ENCODE measurements at regions not wholly inside any gene's neighbourhood (a gene's known extent, or its start where the extent isn't known, plus 50 kb on each side); places are given as distances from the start of the nearest gene placed in this dataset.

DNA sequence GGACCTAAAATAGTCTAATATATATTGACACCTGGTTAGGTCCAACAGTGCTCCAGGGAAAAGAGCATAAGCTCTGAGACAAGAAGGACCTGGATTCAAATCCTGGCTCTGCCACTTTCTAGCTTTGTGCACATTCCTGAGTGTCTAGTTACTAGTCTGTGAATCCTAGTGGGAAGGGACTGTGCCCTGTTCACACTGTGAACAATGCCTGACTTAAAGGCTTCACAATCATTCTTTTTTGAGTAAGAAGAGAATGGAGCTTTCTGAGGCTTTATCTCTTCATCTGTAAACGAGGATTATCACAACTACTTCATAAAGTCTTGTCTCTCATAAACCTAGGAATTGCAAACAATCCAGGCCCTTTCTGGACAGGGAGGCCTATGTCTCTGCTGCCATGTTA lies 235.9 kb downstream of the SOX2 start:
- no peaks in the 10 kb centered on the region for H3K4me1 Mint-ChIP-seq (ENCODE audit: low read depth)
- intact Hi-C loops (cut with micrococcal nuclease): no loop called here
- no peaks in the 10 kb centered on the region for H3K36me3 Mint-ChIP-seq (ENCODE audit: low read depth)
- H3K27ac Mint-ChIP-seq: no peak overlapping the region
- H3K4me3 Mint-ChIP-seq: no peak overlapping the region
- no peaks in the 10 kb centered on the region for H3K27me3 Mint-ChIP-seq
- H3K9me3 Mint-ChIP-seq: no peaks in the 10 kb centered on the region

DNA sequence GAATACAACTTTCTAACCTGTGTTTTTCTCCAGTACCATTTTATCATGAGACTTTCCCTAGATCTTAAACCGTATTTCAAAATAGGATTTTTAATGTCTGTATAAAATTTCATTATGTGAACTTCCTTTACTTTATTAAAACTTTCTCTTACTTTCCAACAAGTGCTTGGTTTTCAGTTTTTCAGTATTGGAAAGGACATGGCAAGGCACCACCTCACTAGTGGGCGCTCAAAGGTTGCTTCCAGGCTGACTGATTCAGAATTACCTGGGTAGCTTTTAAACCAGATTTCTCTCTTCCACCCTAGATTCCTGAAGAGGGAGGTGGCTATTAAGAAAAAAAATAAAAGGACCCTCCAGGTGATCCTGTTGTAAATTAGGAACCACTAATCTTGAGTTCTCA lies 236.6 kb downstream of the SOX2 start:
- Mint-ChIP-seq H3K9me3 (no peaks in the 10 kb centered on the region), H3K27ac (no peak overlapping the region), H3K27me3 (no peaks in the 10 kb centered on the region), H3K4me1 (ENCODE audit: low read depth) (no peaks in the 10 kb centered on the region), H3K36me3 (ENCODE audit: low read depth) (no peaks in the 10 kb centered on the region), H3K4me3 (no peak overlapping the region)
- intact Hi-C loops (cut with micrococcal nuclease): no loop called here

DNA sequence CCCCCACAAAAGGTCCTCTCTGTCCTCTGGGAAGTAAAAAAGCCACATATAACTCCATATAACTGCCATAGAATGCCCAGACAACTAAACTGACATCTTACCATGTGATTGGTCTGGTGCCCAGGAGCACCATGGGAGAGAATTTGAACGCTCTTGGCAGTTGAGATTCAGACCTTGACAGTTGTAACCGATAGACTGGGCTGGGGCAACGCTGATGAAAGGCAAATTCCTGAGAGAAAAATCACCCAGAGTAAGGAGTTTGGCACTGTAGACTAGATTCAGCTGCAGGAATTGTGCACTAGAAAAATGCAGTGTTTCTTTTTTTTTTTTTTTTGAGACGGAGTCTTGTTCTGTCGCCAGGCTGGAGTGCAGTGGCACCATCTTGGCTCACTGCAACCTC lies 240.5 kb downstream of the SOX2 start:
- H3K9me3 Mint-ChIP-seq: no peaks in the 10 kb centered on the region
- no peaks in the 10 kb centered on the region for H3K36me3 Mint-ChIP-seq (ENCODE audit: low read depth)

GRCh38 chr3:181952929-181953328 lies 241.2 kb downstream of the SOX2 start:
- H3K27me3 Mint-ChIP-seq: no peaks in the 10 kb centered on the region
- no peak overlapping the region for H3K27ac Mint-ChIP-seq
- no peak overlapping the region for H3K4me3 Mint-ChIP-seq
- intact Hi-C loops (cut with micrococcal nuclease): no loop called here
- H3K36me3 Mint-ChIP-seq (ENCODE audit: low read depth): no peaks in the 10 kb centered on the region
- H3K9me3 Mint-ChIP-seq: no peaks in the 10 kb centered on the region
- H3K4me1 Mint-ChIP-seq (ENCODE audit: low read depth): no peaks in the 10 kb centered on the region

More for the DNA sequence above, 240.5 kb downstream of the SOX2 start:
- no peaks in the 10 kb centered on the region for H3K4me1 Mint-ChIP-seq (ENCODE audit: low read depth)
- intact Hi-C loops (cut with micrococcal nuclease): no loop called here
- H3K4me3 Mint-ChIP-seq: no peak overlapping the region
- H3K27ac Mint-ChIP-seq: no peak overlapping the region
- no peaks in the 10 kb centered on the region for H3K27me3 Mint-ChIP-seq

- intact Hi-C loops (cut with micrococcal nuclease): no loop called here
Observed at GRCh38 chr3:181955566-181955965, 243.8 kb downstream of the SOX2 start.

DNA sequence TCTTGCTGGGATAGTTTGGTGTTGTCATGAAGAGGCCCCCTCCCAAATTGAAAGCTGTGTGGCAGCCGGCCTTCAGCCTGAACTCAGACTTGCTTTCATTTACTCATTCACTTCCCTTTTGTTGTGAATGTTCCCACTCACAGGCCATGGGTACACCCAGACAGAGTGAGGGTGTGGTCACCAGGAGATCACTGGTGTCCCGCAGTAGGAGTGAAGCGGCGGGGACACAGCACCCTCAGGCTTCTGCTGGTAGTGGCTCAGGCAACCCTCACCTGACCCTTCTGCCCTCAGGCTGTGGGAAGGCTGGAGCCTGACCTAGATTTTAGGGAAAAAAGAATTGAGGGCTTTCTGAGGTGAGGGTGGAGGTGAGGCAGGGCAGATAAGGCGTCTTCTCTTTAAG lies 244.4 kb downstream of the SOX2 start:
- H3K36me3 Mint-ChIP-seq (ENCODE audit: low read depth): no peaks in the 10 kb centered on the region
- intact Hi-C loops (cut with micrococcal nuclease): no loop called here
- no peak overlapping the region for H3K4me3 Mint-ChIP-seq
- no peaks in the 10 kb centered on the region for H3K27me3 Mint-ChIP-seq
- H3K27ac Mint-ChIP-seq: no peak overlapping the region
- no peaks in the 10 kb centered on the region for H3K9me3 Mint-ChIP-seq
- no peaks in the 10 kb centered on the region for H3K4me1 Mint-ChIP-seq (ENCODE audit: low read depth)

More at GRCh38 chr3:181955566-181955965, 243.8 kb downstream of the SOX2 start:
- H3K9me3 Mint-ChIP-seq: no peaks in the 10 kb centered on the region
- no peaks in the 10 kb centered on the region for H3K27me3 Mint-ChIP-seq
- no peak overlapping the region for H3K4me3 Mint-ChIP-seq
- no peaks in the 10 kb centered on the region for H3K36me3 Mint-ChIP-seq (ENCODE audit: low read depth)
- no peak overlapping the region for H3K27ac Mint-ChIP-seq
- no peaks in the 10 kb centered on the region for H3K4me1 Mint-ChIP-seq (ENCODE audit: low read depth)

- intact Hi-C loops (cut with micrococcal nuclease): no loop called here
- no peak overlapping the region for H3K27ac Mint-ChIP-seq
- no peaks in the 10 kb centered on the region for H3K9me3 Mint-ChIP-seq
- H3K36me3 Mint-ChIP-seq (ENCODE audit: low read depth): no peaks in the 10 kb centered on the region
- H3K4me1 Mint-ChIP-seq (ENCODE audit: low read depth): no peaks in the 10 kb centered on the region
- no peak overlapping the region for H3K4me3 Mint-ChIP-seq
- no peaks in the 10 kb centered on the region for H3K27me3 Mint-ChIP-seq
Observed at GRCh38 chr3:181966393-181966792, 254.7 kb downstream of the SOX2 start.

DNA sequence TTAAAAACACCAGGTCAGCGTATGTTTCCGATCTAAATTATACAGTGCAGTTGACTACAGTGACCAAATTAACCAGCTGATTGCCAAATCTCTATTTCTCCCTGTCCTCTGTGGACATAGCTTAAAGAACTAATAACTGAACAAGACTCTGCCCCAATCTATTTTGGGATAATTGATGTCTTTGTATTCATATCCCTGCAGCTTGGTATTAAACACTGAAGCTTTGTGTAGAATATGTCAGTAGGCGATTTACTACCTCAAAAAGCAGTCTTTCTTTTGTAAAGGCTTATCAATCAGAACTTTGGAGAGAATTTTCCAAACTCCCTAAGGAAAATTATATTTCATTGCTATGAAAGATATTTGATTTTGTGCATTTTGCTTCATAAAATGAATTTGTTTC lies 258.2 kb downstream of the SOX2 start:
- Mint-ChIP-seq H3K27me3 (no peaks in the 10 kb centered on the region), H3K36me3 (ENCODE audit: low read depth) (no peaks in the 10 kb centered on the region), H3K4me3 (no peak overlapping the region), H3K9me3 (no peaks in the 10 kb centered on the region), H3K4me1 (ENCODE audit: low read depth) (no peaks in the 10 kb centered on the region), H3K27ac (no peak overlapping the region)
- intact Hi-C loops (cut with micrococcal nuclease): no loop called here

- intact Hi-C loops (cut with micrococcal nuclease): no loop called here
- H3K4me1 Mint-ChIP-seq (ENCODE audit: low read depth): no peaks in the 10 kb centered on the region
Observed at GRCh38 chr3:181971424-181971823, 259.7 kb downstream of the SOX2 start.

GRCh38 chr3:181974198-181974597 lies 262.5 kb downstream of the SOX2 start:
- no peak overlapping the region for H3K27ac Mint-ChIP-seq
- H3K36me3 Mint-ChIP-seq (ENCODE audit: low read depth): no peaks in the 10 kb centered on the region
- intact Hi-C loops (cut with micrococcal nuclease): no loop called here
- no peaks in the 10 kb centered on the region for H3K4me1 Mint-ChIP-seq (ENCODE audit: low read depth)
- no peak overlapping the region for H3K4me3 Mint-ChIP-seq
- no peaks in the 10 kb centered on the region for H3K9me3 Mint-ChIP-seq
- H3K27me3 Mint-ChIP-seq: no peaks in the 10 kb centered on the region

More at GRCh38 chr3:181971424-181971823, 259.7 kb downstream of the SOX2 start:
- no peak overlapping the region for H3K4me3 Mint-ChIP-seq
- no peaks in the 10 kb centered on the region for H3K27me3 Mint-ChIP-seq
- H3K36me3 Mint-ChIP-seq (ENCODE audit: low read depth): no peaks in the 10 kb centered on the region
- H3K9me3 Mint-ChIP-seq: no peaks in the 10 kb centered on the region
- H3K27ac Mint-ChIP-seq: no peak overlapping the region

- H3K9me3 Mint-ChIP-seq: no peaks in the 10 kb centered on the region
- no peak overlapping the region for H3K4me3 Mint-ChIP-seq
- no peaks in the 10 kb centered on the region for H3K36me3 Mint-ChIP-seq (ENCODE audit: low read depth)
- intact Hi-C loops (cut with micrococcal nuclease): no loop called here
- H3K27ac Mint-ChIP-seq: no peak overlapping the region
- no peaks in the 10 kb centered on the region for H3K4me1 Mint-ChIP-seq (ENCODE audit: low read depth)
- H3K27me3 Mint-ChIP-seq: no peaks in the 10 kb centered on the region
Observed at GRCh38 chr3:181976526-181976925, 264.8 kb downstream of the SOX2 start.

DNA sequence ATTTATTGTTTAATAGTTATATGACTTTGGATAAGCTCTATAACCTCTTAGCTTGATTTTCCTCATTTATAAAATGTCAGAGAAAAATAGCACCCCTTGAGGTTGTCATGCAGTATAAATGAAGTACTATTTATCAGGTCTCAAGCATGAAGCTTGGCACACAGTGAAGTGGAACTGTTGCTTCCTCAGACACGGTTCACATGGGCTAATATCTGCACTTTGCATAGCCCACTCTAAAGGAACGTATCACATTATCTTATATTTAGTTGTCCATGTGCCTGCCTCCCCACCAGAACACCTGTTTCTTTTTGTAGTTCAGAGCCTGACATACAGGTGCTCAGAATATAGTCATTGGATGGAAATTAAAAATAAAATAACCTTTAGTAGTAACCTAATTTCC lies 273.7 kb downstream of the SOX2 start:
- intact Hi-C loops (cut with micrococcal nuclease): no loop called here
- Mint-ChIP-seq H3K4me3 (no peak overlapping the region), H3K36me3 (ENCODE audit: low read depth) (no peaks in the 10 kb centered on the region), H3K4me1 (ENCODE audit: low read depth) (no peaks in the 10 kb centered on the region), H3K27me3 (no peaks in the 10 kb centered on the region), H3K27ac (no peak overlapping the region), H3K9me3 (peaks cover 11% of the 10 kb centered on the region)

DNA sequence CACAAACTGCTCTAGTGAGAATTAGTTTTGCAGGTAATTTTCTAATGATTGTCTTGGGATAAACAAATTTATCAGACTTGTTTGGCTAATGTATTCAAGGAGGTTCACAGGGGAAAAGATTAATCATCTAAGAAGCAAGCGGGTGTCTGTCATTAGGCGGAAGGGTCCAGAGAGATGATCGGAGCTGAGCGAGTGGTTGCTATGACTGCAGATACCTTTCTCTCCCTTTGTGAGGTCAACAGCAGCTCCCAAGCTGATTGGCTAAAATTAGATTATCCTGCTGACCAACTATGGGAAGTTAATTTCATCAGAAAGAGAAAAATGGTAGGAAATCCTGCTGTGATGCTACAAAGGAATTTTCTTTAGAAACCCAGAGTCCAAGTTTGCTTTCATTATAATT lies 276.0 kb downstream of the SOX2 start:
- intact Hi-C loops (cut with micrococcal nuclease): no loop called here

GRCh38 chr3:181998828-181999227 lies 287.1 kb downstream of the SOX2 start:
- intact Hi-C loops (cut with micrococcal nuclease): no loop called here
- no peaks in the 10 kb centered on the region for H3K27me3 Mint-ChIP-seq

More for the DNA sequence above, 276.0 kb downstream of the SOX2 start:
- Mint-ChIP-seq H3K9me3 (peaks cover 2% of the 10 kb centered on the region), H3K4me3 (no peak overlapping the region), H3K4me1 (ENCODE audit: low read depth) (no peaks in the 10 kb centered on the region), H3K36me3 (ENCODE audit: low read depth) (no peaks in the 10 kb centered on the region), H3K27ac (no peak overlapping the region), H3K27me3 (no peaks in the 10 kb centered on the region)

DNA sequence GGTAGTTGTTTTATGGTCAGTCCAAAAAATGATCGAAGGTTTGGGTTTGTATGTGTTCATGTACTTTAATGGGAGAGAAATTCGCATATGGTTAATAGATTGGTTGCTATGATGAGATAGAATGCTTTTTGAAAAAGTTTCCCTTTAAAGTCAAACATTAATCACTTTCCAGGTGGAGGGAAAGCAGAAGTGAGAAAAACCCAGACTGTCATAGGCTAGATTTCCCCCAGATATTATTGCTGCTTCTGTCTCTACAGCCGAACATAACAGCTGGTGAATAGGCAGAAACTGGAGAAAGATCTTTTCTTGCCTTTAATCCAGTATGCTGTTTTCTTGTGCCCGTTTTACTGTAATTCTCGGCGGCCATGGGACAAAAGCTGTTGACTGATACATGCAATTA lies 287.6 kb downstream of the SOX2 start:
- Mint-ChIP-seq H3K4me1 (ENCODE audit: low read depth) (no peaks in the 10 kb centered on the region), H3K4me3 (no peak overlapping the region), H3K36me3 (ENCODE audit: low read depth) (no peaks in the 10 kb centered on the region)

More at GRCh38 chr3:181998828-181999227, 287.1 kb downstream of the SOX2 start:
- no peaks in the 10 kb centered on the region for H3K36me3 Mint-ChIP-seq (ENCODE audit: low read depth)
- no peak overlapping the region for H3K27ac Mint-ChIP-seq
- H3K4me1 Mint-ChIP-seq (ENCODE audit: low read depth): no peaks in the 10 kb centered on the region
- peaks cover 16% of the 10 kb centered on the region for H3K9me3 Mint-ChIP-seq
- no peak overlapping the region for H3K4me3 Mint-ChIP-seq

More for the DNA sequence above, 287.6 kb downstream of the SOX2 start:
- intact Hi-C loops (cut with micrococcal nuclease): no loop called here
- Mint-ChIP-seq H3K27me3 (no peaks in the 10 kb centered on the region), H3K9me3 (peaks cover 16% of the 10 kb centered on the region), H3K27ac (no peak overlapping the region)
